OCI-LY1 (cell line): ENCODE measurements at regions not wholly inside any gene's neighbourhood (a gene's known extent, or its start where the extent isn't known, plus 50 kb on each side); places are given as distances from the start of the nearest gene placed in this dataset.
"Not testable (repeated sequence)": the region's sequence is repeated elsewhere in the genome, so short reads cannot be mapped to it uniquely, and the experiment has no call there.

Experiments
- H2AFZ ChIP-seq: fragments of 200-600 bp; sonication (generic), shearing (Covaris generic); 2 replicates; pipeline ENCODE4 v1.6.0; 2014; ENCODE audit warnings: antibody characterized with exemption, mild to moderate bottlenecking, low read length
- H3F3A ChIP-seq: fragments of 200-600 bp; sonication (generic), shearing (Covaris generic); 2 replicates; pipeline ENCODE4 v1.6.0; 2014; ENCODE audit warnings: mild to moderate bottlenecking, antibody characterized with exemption, low read length, moderate library complexity; ENCODE audit not compliant: insufficient read depth
- H3K27ac ChIP-seq: fragments of 200-600 bp; sonication (generic); 2 replicates; pipeline ENCODE4 v1.5.1; 2014; ENCODE audit warnings: low read length, mixed run types, mild to moderate bottlenecking, low read depth; ENCODE audit not compliant: poor library complexity, severe bottlenecking
- H3K27me3 ChIP-seq: fragments of 200-600 bp; sonication (generic); 2 replicates; pipeline ENCODE4 v1.6.0; 2014; ENCODE audit warnings: antibody characterized with exemption, mild to moderate bottlenecking, low read length, moderate library complexity; ENCODE audit not compliant: insufficient read depth
- H3K36me3 ChIP-seq: fragments of 200-600 bp; sonication (generic); 2 replicates; pipeline ENCODE4 v1.6.1; 2014; ENCODE audit warnings: mild to moderate bottlenecking, antibody characterized with exemption, low read length, moderate library complexity, mixed read lengths; ENCODE audit not compliant: insufficient read depth
- H3K4me1 ChIP-seq: fragments of 200-600 bp; sonication (generic); 2 replicates; pipeline ENCODE4 v1.5.1; 2014; ENCODE audit warnings: mild to moderate bottlenecking, low read length, moderate library complexity; ENCODE audit not compliant: insufficient read depth, severe bottlenecking
- H3K4me2 ChIP-seq: fragments of 200-600 bp; sonication (generic), shearing (Covaris generic); 2 replicates; pipeline ENCODE4 v1.6.1; 2014; ENCODE audit warnings: low read length
- H3K4me3 ChIP-seq: fragments of 200-600 bp; sonication (generic); 2 replicates; pipeline ENCODE4 v1.5.1; 2014; ENCODE audit warnings: low read length, low read depth, mild to moderate bottlenecking, mixed read lengths; ENCODE audit not compliant: poor library complexity, severe bottlenecking
- H3K79me2 ChIP-seq: fragments of 200-600 bp; shearing (Covaris generic); 2 replicates; pipeline ENCODE4 v1.6.1; 2016; ENCODE audit warnings: mixed run types, low read length, mixed read lengths; ENCODE audit not compliant: insufficient read depth
- H3K9ac ChIP-seq: fragments of 200-600 bp; sonication (generic), shearing (Covaris generic); 2 replicates; pipeline ENCODE4 v1.6.1; 2014; ENCODE audit warnings: mild to moderate bottlenecking, low read length, mixed read lengths
- H3K9me2 ChIP-seq: fragments of 200-600 bp; sonication (generic), shearing (Covaris generic); 2 replicates; pipeline ENCODE4 v1.6.1; 2014; ENCODE audit warnings: low read depth, mild to moderate bottlenecking, low read length, mixed read lengths
- H3K9me3 ChIP-seq: fragments of 200-600 bp; shearing (Covaris generic); 2 replicates; pipeline ENCODE4 v1.6.1; 2014; ENCODE audit warnings: low read length, mixed read lengths
- H4K20me1 ChIP-seq: fragments of 200-600 bp; sonication (generic), shearing (Covaris generic); 2 replicates; pipeline ENCODE4 v1.6.0; 2016; ENCODE audit warnings: mild to moderate bottlenecking, low read length; ENCODE audit not compliant: insufficient read depth
- CTCF ChIP-seq: fragments of 200-600 bp; sonication (generic), shearing (Covaris generic); IDR thresholded peaks from 2 replicates; pipeline ENCODE4 v1.5.1; 2017; ENCODE audit warnings: mild to moderate bottlenecking, antibody characterized with exemption, low read length, moderate library complexity, mixed read lengths
- EZH2 ChIP-seq: fragments of 200-600 bp; sonication (generic), shearing (Covaris generic); IDR thresholded peaks from 2 replicates; pipeline ENCODE4 v1.8.0; 2017; ENCODE audit warnings: borderline replicate concordance, mixed run types, mild to moderate bottlenecking, antibody characterized with exemption, low read length, moderate library complexity, mixed read lengths

DNA sequence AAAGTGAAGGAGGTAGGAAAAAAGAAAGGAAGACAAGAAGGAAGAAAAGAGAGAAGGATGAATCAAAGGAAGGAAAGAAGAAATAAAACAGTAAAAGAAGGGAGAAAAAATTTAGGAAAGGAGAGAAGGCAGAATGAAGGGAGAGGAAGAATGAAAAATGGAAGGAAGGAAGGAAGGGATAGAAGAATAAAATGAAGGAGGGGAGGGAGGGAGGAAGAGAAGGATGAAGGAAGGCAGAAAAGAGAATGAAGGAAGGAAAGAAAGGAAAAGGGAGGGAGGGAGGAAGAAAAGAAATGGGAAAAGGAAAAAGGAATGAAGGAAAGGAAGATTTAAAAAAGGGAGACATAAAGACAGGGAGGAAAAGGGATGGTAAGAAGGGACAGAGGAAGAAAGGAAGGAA, 393.7 kb upstream of the GRM7 start:
- no peak overlapping the region for H2AFZ ChIP-seq

DNA sequence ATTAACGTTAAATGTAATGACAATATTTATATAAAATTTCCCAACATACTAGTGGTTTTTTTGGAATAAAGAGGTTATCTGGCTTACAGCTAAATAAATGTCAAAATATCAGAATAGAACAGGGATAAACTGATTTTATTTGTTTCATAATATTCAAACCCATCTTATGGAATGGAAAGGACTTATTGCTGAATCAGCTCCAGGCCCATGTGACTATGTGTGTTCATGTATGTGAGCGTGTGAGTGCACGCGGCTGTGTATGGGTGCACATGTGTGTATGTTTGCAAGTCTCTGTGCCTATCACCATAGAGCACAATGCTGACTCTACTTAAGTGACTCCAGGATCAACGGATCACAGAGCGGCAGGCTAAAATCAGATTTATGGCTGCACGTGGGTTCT, 392.3 kb upstream of the GRM7 start:
- H2AFZ ChIP-seq, result no peak overlapping the region
- H3K4me3 ChIP-seq, result no peak overlapping the region
- no peaks in the 10 kb centered on the region for H4K20me1 ChIP-seq
- H3K4me1 ChIP-seq, result no peaks in the 10 kb centered on the region
- H3K4me2 ChIP-seq, result no peak overlapping the region
- H3K27ac ChIP-seq, result no peak overlapping the region
- no peaks in the 10 kb centered on the region for H3F3A ChIP-seq
- no peaks in the 10 kb centered on the region for H3K9me3 ChIP-seq
- H3K9ac ChIP-seq, result no peak overlapping the region
- H3K79me2 ChIP-seq, result no peaks in the 10 kb centered on the region
- no peaks in the 10 kb centered on the region for H3K9me2 ChIP-seq
- H3K27me3 ChIP-seq, result no peaks in the 10 kb centered on the region
- TF ChIP-seq CTCF, result no peak
- TF ChIP-seq EZH2, result no peak
- no peaks in the 10 kb centered on the region for H3K36me3 ChIP-seq

More for the DNA sequence above, 393.7 kb upstream of the GRM7 start:
- H3F3A ChIP-seq, result no peaks in the 10 kb centered on the region
- no peaks in the 10 kb centered on the region for H3K27me3 ChIP-seq
- no peaks in the 10 kb centered on the region for H3K36me3 ChIP-seq
- H3K9me2 ChIP-seq, result no peaks in the 10 kb centered on the region
- TF ChIP-seq CTCF, result no peak
- TF ChIP-seq EZH2, result no peak
- H3K27ac ChIP-seq, result no peak overlapping the region
- H3K4me1 ChIP-seq, result no peaks in the 10 kb centered on the region
- H3K9ac ChIP-seq, result no peak overlapping the region
- no peaks in the 10 kb centered on the region for H4K20me1 ChIP-seq
- H3K9me3 ChIP-seq, result no peaks in the 10 kb centered on the region
- no peaks in the 10 kb centered on the region for H3K79me2 ChIP-seq
- H3K4me2 ChIP-seq, result no peak overlapping the region
- no peak overlapping the region for H3K4me3 ChIP-seq

DNA sequence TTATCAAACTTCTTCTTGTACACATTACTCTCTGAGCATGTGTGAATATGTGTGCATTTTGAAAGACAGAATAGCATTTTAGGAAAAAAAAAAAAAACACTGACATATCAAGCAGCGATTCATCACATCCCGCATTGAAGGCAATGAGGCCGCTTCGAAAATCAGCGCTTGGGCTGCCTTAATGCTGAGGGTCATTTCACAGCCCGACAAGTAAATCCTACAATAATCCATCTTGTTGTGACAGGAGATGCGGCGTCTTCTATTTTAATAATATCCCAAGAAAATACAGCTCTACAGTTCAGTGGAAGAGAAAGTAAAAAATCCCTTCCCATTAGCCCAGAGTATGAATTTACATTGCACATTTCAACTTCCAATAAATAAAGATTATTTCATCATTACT, 389.2 kb upstream of the GRM7 start:
- no peak overlapping the region for H2AFZ ChIP-seq
- H3K9ac ChIP-seq, result no peak overlapping the region
- no peaks in the 10 kb centered on the region for H3K4me1 ChIP-seq
- H3K79me2 ChIP-seq, result no peaks in the 10 kb centered on the region
- H3F3A ChIP-seq, result no peaks in the 10 kb centered on the region
- TF ChIP-seq EZH2, result no peak
- H3K9me2 ChIP-seq, result no peaks in the 10 kb centered on the region
- H3K27me3 ChIP-seq, result no peaks in the 10 kb centered on the region
- no peaks in the 10 kb centered on the region for H4K20me1 ChIP-seq
- H3K36me3 ChIP-seq, result no peaks in the 10 kb centered on the region
- no peaks in the 10 kb centered on the region for H3K9me3 ChIP-seq
- H3K4me3 ChIP-seq, result no peak overlapping the region
- H3K4me2 ChIP-seq, result no peak overlapping the region
- H3K27ac ChIP-seq, result no peak overlapping the region

GRCh38 chr3:6490487-6491327, 370.2 kb upstream of the GRM7 start:
- not testable (repeated sequence) for H3K36me3 ChIP-seq, H3K79me2 ChIP-seq, H4K20me1 ChIP-seq, H3K27me3 ChIP-seq, H3K4me2 ChIP-seq, H3K4me3 ChIP-seq, H3K9me3 ChIP-seq, H3F3A ChIP-seq, H2AFZ ChIP-seq, H3K27ac ChIP-seq, H3K9me2 ChIP-seq, H3K4me1 ChIP-seq, H3K9ac ChIP-seq
